ENCODE measurements at regions not wholly inside any gene's neighbourhood (a gene's known extent, or its start where the extent isn't known, plus 50 kb on each side); places are given as distances from the start of the nearest gene placed in this dataset.

DNA sequence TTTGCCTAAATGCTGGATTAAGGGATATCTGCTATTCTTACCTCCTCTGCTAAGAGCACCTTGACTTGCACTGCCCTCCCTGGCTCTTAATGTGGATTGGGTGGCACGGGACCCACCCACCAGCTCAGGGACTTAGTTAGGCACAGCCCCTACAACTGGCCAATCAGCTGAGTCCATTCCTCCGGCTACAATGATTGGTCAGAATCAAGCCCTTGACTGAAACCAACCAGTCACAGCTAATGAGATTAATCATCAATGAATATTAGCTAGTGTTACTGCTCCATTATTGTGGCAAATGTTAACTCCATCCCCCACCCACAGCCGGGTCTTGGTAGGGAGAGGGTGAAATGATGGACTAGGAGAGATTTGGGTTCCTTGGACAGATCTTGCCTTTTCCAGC is 328.0 kb downstream of the MN1 start:
- TF ChIP-seq, protein P1, sequence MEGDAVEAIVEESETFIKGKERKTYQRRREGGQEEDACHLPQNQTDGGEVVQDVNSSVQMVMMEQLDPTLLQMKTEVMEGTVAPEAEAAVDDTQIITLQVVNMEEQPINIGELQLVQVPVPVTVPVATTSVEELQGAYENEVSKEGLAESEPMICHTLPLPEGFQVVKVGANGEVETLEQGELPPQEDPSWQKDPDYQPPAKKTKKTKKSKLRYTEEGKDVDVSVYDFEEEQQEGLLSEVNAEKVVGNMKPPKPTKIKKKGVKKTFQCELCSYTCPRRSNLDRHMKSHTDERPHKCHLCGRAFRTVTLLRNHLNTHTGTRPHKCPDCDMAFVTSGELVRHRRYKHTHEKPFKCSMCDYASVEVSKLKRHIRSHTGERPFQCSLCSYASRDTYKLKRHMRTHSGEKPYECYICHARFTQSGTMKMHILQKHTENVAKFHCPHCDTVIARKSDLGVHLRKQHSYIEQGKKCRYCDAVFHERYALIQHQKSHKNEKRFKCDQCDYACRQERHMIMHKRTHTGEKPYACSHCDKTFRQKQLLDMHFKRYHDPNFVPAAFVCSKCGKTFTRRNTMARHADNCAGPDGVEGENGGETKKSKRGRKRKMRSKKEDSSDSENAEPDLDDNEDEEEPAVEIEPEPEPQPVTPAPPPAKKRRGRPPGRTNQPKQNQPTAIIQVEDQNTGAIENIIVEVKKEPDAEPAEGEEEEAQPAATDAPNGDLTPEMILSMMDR (IDR thresholded peaks at IDR 0.05; ENCODE audit: low read length): no peak
- TF ChIP-seq EZH2 (IDR thresholded peaks at IDR 0.05; ENCODE audit: borderline replicate concordance, low read length): no peak

All from OCI-LY1 (cell line).